ENCODE measurements at regions not wholly inside any gene's neighbourhood (a gene's known extent, or its start where the extent isn't known, plus 50 kb on each side); places are given as distances from the start of the nearest gene placed in this dataset.

DNA sequence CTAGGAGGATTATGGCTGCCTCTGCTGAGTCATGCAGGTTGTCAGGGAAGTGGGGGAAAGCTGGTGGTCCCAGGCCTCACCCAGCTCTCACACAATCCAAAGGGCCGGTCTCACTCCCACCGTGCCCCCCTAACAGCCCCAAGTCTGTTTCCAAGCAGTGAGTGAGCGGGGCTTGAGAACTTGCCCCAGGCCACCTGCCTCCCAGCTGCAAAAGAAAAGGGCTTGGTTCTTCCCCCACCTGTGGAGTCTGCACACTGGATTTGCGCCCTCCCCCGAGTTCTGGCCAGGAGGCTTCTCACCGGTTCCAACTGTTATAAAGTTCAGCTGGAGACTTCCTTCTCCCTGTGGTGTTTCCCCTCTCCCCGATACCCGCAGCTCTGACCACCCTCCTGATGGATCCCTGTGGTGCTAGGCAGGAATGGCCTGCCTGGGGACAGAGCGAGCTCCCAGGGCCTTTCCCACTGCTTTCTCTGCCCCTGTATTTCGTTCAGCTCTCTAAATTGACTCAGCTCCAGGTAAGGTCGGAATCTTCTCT lies 222.3 kb downstream of the BARHL2 start:
- no peak for DNase-seq (ENCODE audit: low spot score)

DNA sequence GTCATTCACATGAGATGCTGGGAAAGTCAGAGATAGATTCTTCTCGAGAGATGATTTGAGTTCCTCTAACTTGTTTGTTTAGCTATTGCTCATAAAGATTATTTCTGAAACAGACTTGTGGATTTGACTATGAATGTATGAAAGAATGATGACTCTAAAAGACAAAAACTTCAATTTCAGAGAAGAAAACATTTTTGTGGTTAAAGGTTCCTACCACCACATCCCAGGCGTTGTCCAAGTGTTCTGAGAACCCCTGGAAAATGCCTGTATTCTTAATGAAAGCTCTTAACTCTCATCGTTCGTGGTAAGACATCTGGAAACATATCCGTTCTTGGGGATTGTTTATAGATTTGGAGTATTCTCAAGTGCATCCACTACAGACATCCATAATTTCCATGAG lies 228.7 kb downstream of the BARHL2 start:
- DNase-seq (ENCODE audit: low spot score), result no peak

DNA sequence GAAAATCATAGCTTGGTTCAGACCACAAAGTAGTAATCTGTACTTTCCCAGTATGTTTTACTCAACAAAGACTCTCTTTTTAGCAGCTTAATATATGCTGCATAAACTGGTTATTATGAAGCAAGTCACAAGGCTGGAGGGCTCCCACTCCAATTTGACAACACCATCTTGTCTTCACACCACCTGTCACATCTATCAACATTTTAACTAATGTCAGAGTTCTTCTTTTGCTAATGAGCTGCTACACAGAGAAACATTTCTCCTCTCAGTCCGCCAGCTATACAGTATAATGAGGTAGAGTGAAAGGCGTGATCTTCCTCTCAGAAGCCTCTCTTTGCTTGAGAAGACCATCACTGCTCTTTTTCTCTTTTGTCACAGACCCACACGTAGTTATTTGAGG lies 230.1 kb downstream of the BARHL2 start:
- DNase-seq (ENCODE audit: low spot score), result no peak

DNA sequence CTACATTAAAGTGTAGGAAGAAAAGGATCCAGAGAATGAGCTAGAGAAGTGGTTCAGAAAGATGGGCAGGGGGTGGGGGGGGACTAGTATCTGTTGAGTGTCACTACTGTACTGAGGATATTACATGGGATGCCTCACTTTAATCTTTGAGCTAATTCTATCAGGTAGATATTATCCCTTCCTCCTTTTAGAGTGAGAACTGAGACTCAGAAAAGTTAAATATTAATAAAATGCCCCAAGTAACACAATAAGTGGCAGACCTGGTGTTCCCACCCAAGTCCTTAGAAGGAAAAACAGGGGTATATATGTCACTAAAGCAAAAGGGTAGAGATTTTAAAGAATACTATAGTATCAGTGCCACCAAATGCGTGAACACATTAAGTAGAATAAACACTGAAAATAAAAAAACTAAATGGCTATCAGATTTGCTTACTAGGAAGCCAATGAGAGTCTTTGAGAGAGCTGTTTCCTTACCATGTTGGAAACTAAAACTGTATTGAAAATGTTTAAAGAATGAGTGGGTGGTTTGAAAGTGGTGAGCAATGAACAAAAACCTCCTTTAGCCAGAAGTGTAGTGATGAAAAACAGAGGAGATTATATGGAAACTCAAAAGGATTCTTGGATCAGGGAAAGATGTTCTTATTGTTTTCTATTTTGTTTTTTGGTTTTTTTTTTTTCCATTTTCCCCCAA lies 230.8 kb downstream of the BARHL2 start:
- DNase-seq (ENCODE audit: low spot score), result no peak

DNA sequence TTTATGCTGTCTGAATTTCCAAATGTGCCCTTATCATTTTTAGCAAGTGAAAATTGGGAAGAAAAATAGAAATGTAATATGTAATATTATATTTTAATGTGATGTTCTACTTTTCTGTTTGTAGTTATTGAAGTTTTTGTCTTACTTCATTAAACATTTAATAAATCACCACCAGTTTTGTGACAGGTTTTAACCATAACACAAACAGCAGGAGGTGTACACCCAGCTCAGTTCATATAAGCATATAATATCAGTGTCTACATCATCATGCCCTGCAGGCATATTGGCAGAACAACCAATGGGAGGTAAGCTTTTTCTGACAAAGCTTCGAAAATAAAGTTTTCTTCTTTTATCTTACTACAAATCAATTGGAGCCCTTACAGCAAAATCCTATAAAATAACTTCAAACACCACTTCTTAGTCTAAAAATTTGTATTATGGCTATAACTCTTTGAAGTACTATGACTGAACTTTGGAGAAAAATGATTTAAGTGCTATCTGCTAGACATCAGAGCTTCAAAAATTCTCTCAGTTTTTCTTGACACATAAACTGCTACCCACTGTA lies 236.7 kb downstream of the BARHL2 start:
- no peak for DNase-seq (ENCODE audit: low spot score)

DNA sequence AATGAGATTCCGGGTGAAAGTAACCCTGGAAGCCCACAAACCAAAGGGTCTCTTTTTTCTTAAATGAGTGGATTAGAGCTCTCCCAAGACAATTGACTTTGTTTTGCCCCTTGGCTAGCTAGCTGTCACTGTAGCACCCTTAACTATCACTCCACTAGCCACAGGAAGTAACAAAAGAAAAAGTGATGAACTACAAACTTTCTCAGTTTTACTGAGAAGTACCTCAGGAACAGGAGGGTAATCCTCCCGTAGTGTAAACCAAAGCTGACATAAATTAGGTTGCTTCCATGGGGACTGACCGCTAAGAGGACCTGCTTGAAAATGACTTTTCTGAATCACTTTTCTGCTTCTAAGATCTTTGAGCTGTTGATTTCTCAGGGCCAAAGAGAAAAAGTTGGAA lies 240.1 kb downstream of the BARHL2 start:
- no peak for DNase-seq (ENCODE audit: low spot score)

DNA sequence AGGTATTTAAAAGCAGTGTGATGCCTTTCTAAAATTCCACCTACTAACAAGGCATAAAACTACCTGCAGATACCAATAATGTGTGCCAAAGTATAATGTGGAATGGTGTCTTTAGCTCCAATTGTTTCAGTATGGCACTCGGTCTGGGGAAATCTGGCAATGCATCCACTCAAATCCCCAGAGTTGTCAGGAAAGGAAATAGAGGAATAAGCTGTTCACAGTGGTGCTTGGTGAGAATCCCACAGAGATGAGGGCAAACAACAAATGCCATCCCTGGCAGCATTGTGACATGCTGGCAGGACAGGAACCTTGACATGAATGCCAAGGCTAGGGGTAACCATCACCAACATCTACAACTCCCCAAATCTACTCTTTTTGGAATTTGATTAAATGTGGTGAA lies 240.7 kb downstream of the BARHL2 start:
- no peak for DNase-seq (ENCODE audit: low spot score)

DNA sequence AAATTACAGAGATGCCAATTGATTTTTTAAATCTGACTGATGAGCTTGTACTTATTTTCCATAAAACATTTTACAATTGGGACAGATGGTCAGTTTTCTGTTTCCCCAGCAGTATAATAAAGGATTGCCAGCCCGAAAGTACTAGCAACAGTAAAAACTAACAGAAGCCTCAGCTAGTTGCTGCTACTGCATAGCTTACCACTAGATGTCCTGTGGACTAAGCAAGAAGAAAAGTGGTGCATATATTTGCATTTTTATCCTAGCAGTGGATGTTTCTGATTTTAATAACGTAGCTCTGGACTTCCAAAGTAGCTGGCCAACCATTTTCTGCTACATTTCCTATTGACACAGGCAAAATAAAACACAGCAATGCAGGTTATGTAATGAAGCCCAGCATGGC lies 241.5 kb downstream of the BARHL2 start:
- no peak for DNase-seq (ENCODE audit: low spot score)

DNA sequence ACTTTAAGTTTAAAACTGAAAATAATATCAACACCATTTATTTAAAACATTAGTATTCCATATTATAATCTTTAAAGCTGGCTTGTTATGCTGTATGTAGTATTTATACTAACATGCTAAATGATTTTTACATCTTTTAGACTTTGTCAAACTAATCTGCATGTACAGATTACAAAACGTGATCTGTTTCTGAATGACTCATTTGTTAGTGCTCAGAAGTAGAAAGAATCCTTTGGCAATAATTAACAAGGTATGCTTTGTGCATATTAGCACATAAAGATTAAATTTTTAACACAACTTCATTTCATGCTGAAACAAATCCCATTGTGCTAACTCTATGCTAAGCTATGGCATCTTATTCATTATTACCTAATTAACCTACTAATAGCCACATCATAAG lies 242.4 kb downstream of the BARHL2 start:
- DNase-seq (ENCODE audit: low spot score), result no peak

DNA sequence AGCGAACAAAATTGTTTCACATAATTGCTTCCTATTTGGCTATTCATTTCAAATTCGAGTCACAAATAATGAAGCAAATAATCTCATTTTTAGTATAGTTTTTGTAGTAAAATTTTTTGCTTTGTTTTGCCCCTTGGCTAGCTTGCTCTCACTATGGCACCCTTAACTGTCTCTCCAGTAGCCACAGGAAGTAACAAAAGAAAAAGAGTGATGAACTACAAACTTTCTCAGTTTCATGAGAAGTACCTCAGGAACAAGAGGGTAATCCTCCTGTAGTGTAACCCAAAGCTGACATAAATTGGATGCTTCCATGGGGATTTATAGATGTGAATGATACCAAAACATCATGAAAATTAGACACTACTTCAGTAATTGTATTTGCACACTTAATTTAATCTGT lies 242.9 kb downstream of the BARHL2 start:
- DNase-seq (ENCODE audit: low spot score), result no peak

DNA sequence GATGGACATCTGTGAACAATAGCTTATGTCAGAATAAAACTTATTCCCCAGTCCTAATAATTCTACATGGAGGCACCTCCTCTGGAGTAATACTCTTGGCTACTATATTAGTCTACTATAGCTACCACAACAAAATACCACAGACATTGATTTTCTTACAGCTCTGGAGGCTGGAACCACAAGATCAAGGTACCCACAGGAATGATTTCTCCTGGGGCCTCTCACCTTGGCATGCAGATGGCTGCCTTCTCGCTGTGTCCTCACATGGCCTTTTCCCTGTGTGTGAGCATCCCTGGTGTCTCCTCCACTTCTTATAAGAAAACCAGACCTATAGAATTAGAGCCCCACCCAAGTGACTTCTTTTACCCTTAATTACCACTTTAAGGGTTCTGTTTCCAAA lies 244.3 kb downstream of the BARHL2 start:
- no peak for DNase-seq (ENCODE audit: low spot score)

DNA sequence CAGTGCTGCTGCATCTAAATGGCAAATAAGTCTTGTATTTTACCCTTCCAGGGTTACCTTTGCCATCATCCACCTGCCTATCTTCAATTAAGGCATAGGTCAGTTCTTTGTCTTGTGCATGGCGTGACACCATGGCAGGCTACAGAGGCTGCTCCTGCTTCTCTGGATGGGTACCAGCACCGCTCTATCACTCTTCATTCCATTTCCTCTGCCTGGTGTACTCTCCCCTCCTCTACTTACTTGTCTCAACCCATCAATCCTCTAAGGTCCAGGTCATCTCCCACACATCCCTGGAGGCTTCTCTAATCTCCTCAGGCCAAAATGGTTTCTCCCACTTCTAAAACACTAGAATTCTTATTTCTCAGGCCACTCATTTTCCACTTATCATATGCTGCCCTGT lies 257.5 kb downstream of the BARHL2 start:
- DNase-seq (ENCODE audit: low spot score), result no peak

DNA sequence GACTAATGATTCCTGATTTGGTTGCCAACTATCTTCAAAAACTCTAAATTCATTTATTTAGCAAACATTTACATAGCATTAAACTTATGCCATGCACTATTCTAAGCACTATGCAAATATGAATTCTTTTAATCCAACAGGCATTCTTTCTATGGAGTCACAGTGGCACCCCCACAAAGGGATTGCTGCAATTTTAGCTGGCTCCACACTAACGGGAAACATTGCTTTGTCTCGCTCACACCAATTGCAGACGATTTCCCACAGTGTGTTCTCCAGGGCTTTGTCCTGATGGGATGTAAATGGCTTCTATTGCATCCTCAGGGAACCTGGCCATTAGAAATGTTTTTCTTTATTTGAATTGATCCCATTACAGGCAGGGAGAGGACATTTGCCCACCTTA lies 259.1 kb downstream of the BARHL2 start:
- DNase-seq (ENCODE audit: low spot score), result no peak

DNA sequence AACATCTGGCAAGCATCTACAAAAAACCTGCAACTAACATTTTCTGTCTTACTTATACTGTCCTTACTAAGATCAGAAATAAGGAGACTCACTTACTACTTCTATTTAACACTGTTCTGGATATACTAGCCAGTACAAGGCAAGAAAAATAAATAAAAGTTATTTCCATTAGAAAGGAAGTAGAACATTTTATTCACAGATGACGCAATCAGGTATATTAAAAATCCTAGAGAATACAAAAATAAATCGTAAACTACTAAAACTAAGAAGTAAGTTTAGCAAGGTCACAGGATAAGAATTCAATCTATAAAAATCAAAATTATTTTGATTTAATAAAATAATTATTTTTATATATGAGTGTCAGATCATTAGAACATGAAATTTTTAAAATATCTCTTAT lies 264.6 kb downstream of the BARHL2 start:
- DNase-seq (ENCODE audit: low spot score), result no peak

DNA sequence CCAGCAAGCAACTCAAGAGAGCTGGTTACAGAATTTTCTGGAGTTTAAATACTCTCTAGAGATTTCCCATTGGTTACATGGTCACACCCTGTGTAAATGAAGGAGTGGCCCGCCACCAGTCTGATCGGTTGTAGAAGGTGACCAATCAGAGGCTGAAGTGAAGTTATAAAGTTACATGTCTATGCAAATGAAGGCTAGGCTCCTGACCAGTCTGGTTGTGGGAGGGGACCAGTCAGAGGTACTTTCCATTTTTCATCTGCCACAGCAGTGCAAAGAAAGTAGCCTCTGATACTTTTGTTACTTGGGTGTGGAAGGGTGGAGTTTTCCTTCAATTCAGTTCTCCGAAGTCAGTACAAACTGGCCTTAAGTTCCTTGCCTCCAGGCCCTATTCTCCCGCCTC lies 273.7 kb downstream of the BARHL2 start:
- no peak for DNase-seq (ENCODE audit: low spot score)

DNA sequence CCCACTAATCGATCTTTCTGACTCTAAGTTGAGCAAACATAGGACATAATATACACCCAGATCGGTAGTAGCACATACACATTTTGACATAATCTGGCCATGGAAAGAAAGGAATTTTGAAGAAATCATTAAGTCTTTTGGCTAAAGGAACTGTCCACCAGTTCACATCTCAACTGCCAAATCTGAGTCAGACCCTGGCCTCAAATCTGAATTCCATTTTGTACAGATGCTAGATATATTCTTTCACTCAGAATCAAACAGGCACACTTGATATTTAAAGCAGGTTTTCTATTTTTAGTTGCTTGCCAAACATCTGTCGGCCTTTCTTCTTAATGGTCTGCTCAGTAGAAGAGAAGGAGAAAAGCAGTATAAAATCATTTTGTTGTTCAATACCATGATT lies 281.8 kb downstream of the BARHL2 start:
- no peak for DNase-seq (ENCODE audit: low spot score)

DNA sequence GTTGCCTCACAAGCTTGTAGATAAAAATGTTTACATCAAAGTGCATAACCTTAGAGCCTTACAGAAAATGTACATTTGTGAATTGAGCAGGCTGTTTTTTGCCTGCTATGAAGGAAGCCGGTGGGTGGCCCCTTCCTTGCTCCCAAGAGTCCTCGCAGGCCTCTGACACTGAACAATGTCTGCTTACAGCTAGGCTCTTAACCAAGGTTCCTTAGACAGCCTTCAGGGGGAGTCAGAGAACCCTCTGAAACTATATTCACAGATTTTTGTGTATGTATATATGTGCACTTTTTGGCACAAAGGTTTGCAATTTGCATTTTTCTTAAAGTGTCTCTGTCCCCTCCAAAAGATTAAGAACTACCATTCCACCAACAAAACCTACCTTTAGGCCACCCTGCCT lies 282.6 kb downstream of the BARHL2 start:
- DNase-seq (ENCODE audit: low spot score), result no peak

DNA sequence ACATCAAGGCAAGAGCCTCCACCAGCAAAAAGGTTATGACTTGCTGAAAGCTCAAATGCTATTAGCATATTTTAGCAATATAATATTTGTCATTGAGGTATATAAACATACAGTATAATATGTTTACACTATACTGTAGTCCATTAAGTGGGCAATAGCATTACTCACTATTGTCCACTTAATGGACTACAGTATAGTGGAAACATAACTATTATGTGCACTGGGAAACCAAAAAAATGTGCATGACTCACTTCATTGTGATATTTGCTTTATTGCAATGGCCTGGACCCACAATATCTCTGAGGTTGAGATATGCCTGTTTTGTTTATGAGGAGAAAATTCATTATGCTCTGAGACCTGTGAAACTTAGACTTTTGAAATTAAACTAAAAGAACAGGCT lies 300.0 kb downstream of the BARHL2 start:
- no peak for DNase-seq (ENCODE audit: low spot score)

DNA sequence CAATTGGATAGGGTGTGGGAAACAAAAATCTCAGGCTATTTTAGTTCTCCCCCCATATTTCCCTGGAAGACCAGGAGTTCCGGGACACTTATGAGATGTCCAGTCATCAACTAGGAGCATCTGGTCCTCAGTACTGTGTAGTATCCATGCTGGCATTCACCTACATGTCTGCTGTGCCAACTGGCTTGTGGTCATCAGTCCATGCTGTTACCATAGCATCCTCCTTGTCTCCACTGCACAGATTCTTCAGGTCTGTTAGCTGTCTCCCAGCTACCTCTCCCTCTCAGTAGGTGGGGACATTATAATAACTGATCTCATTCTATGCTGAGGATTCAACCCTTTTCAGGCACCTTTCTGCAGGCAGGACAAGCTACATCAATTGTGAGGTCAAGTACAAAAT lies 302.9 kb downstream of the BARHL2 start:
- no peak for DNase-seq (ENCODE audit: low spot score)

DNA sequence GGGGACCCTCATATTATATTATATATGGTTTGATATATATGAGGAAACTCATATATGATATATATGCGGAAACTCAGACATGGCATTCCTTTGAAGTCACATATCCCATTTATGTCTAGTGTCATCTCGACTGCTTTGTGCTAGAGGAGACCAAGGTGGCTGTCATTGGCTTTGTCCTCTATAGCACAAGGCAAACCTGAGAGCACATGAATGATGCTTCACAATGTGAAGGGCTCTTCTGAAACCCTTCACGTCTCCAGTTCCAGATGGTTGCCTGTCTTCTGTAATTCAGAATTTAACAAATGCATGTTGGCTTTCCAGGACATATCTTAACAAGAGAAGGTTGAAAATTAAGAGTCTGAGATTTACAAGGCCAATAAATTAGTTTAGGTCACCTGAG lies 303.6 kb downstream of the BARHL2 start:
- DNase-seq (ENCODE audit: low spot score), result no peak

DNA sequence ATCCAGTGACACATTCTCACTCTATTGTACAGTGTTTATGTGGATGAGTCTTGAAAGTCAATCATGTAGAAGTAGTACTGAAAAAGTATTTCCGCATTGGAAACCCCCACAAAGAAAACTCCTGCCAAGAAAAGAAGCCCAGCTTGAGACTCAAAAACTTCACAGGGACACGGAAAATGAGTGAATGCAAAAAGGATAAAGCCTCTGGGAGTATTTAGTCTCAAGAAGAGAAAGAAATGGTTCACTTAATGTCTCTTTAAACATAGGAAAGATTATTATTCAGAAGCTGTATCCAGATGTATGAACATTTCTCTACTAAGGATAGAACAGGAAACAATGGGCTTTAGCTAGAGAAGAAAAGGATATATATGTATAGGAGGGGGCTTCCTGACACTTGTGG lies 304.5 kb downstream of the BARHL2 start:
- no peak for DNase-seq (ENCODE audit: low spot score)

DNA sequence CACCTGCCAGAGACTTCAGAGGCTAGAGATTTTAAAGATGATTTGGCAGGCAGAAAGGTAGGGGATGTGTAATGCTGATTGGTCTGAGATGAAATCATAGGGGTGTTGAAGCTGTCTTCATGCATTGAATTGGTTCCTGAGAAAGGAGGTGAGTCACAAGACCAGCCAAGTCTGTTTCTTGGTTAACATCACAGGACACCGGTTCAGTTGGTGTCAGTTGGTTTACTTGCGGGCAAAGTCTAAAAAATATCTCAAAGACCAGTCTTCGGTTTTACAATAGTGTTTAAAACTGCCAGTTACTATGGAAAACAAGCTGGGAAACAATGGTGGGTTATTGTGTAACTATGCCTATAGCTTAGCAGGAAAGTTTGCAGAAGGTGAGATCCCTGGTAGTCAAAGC lies 305.9 kb downstream of the BARHL2 start:
- no peak for DNase-seq (ENCODE audit: low spot score)

DNA sequence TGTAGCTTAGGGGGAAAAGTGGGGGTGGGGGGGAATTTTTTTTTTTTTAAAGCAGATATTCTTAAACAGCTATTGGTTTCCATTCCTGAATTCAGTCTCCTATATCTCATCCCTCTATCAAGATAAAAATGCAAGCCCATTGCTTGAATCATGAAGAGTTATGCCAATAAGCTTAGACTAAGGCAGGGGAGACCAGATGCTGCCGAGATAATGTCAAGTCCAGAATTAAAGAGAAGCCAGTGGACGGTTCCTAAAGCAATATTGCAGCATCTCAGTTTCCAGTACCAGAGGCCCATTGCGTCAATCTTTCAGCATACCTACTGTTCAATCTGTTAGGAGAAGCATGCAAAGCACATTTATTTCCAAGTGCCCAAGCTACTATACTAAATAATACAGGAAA lies 309.4 kb downstream of the BARHL2 start:
- DNase-seq (ENCODE audit: low spot score), result no peak

DNA sequence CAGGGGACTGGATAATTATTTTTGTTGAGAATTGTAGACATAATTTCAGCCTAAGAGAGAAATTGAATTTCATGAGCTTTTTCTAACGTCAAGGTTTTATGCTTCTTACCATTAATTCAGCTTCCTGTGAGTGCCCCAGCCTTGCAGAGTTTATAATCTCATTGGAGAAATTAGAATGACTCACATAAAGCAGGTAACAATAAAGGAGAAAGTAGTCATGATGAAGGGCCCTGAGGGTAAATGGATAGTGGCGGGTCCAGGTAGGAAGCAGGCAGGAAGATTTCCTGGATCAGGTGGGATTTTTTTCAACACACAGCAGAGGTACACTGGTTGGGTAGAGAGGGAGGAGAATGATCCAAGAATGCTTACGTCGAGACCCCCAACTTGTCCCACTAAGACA lies 311.4 kb downstream of the BARHL2 start:
- DNase-seq (ENCODE audit: low spot score), result no peak

Measured in putamen (tissue), 1 donor.